ENCODE measurements at regions not wholly inside any gene's neighbourhood (a gene's known extent, or its start where the extent isn't known, plus 50 kb on each side); places are given as distances from the start of the nearest gene placed in this dataset.

GRCh38 chr21:28832715-28833061 is 160.0 kb downstream of the LTN1 start:
- Mint-ChIP-seq H3K9me3 (no peaks in the 10 kb centered on the region), H3K36me3 (ENCODE audit: low read depth) (0 out of 3 replicates have a peak, but pooled peaks cover 3% of the 10 kb centered on the region), H3K4me3 (no peak overlapping the region), H3K4me1 (peaks cover 16% of the 10 kb centered on the region), H3K27me3 (ENCODE audit: insufficient read depth, low read depth, poor library complexity) (no peaks in the 10 kb centered on the region), H3K27ac (no peak overlapping the region)
- no peak for ATAC-seq
- Histone ChIP-seq H3K27me3 (ENCODE audit: insufficient read depth) (no peaks in the 10 kb centered on the region), H3K36me3 (ENCODE audit: insufficient read depth) (no peaks in the 10 kb centered on the region), H3K9me2 (ENCODE audit: insufficient read depth) (peaks cover 16% of the 10 kb centered on the region), H3K4me2 (no peak overlapping the region), H4K20me1 (replicated peaks; ENCODE audit: insufficient read depth) (no peaks in the 10 kb centered on the region), H3F3A (replicated peaks; ENCODE audit: low read depth) (no peaks in the 10 kb centered on the region), H3K79me2 (replicated peaks; ENCODE audit: insufficient read depth) (no peaks in the 10 kb centered on the region), H3K27ac (ENCODE audit: low read depth) (no peak overlapping the region), H3K4me3 (no peak overlapping the region), H3K4me1 (ENCODE audit: insufficient read depth) (no peaks in the 10 kb centered on the region), H2AFZ (no peak overlapping the region)
- no peak for DNase-seq (ENCODE audit: low spot score)
- no peak for TF ChIP-seq ZNF114 (CRISPR knock-in tag; IDR thresholded peaks at IDR 0.05)

- H3K27me3 ChIP-seq (ENCODE audit: insufficient read depth), result no peaks in the 10 kb centered on the region
- H3K36me3 Mint-ChIP-seq (ENCODE audit: low read depth), result 0 out of 3 replicates have a peak, but pooled peaks cover 3% of the 10 kb centered on the region
- no peak overlapping the region for H3K4me3 ChIP-seq
- no peaks in the 10 kb centered on the region for H3K4me1 ChIP-seq (ENCODE audit: insufficient read depth)
- H2AFZ ChIP-seq, result no peak overlapping the region
- H3K4me1 Mint-ChIP-seq, result peaks cover 16% of the 10 kb centered on the region
- H3K4me3 Mint-ChIP-seq, result no peak overlapping the region
- H3K79me2 ChIP-seq (replicated peaks; ENCODE audit: insufficient read depth), result no peaks in the 10 kb centered on the region
- no peaks in the 10 kb centered on the region for H3K27me3 Mint-ChIP-seq (ENCODE audit: insufficient read depth, low read depth, poor library complexity)
- no peaks in the 10 kb centered on the region for H3F3A ChIP-seq (replicated peaks; ENCODE audit: low read depth)
- H3K27ac Mint-ChIP-seq, result no peak overlapping the region
- no peaks in the 10 kb centered on the region for H3K36me3 ChIP-seq (ENCODE audit: insufficient read depth)
- no peaks in the 10 kb centered on the region for H3K9me3 Mint-ChIP-seq
- ATAC-seq (no peak), DNase-seq (ENCODE audit: low spot score) (no peak)
- H4K20me1 ChIP-seq (replicated peaks; ENCODE audit: insufficient read depth), result no peaks in the 10 kb centered on the region
- H3K4me2 ChIP-seq, result no peak overlapping the region
- no peak overlapping the region for H3K27ac ChIP-seq (ENCODE audit: low read depth)
- H3K9me2 ChIP-seq (ENCODE audit: insufficient read depth), result peaks cover 16% of the 10 kb centered on the region
- TF ChIP-seq ETS1 (IDR thresholded peaks at IDR 0.05) (no peak), NANOG (IDR thresholded peaks at IDR 0.05; ENCODE audit: borderline replicate concordance) (no peak), ZNF331 (CRISPR knock-in tag; IDR thresholded peaks at IDR 0.05; ENCODE audit: low read depth) (no peak), ZNF462 (CRISPR knock-in tag; IDR thresholded peaks at IDR 0.05) (no peak), POLR2AphosphoS5 (IDR thresholded peaks at IDR 0.05; ENCODE audit: low read depth) (no peak), REST (IDR thresholded peaks at IDR 0.05; ENCODE audit: unreplicated experiment) (no peak), EZH2phosphoT487 (IDR thresholded peaks at IDR 0.05; ENCODE audit: unreplicated experiment) (no peak), STAT1 (IDR thresholded peaks at IDR 0.05; ENCODE audit: unreplicated experiment) (no peak)
These were observed 160.5 kb downstream of the LTN1 start for GRCh38 chr21:28832013-28832714.

All from GM23338 (cell line).